ENCODE measurements at regions not wholly inside any gene's neighbourhood (a gene's known extent, or its start where the extent isn't known, plus 50 kb on each side); places are given as distances from the start of the nearest gene placed in this dataset.

- no peak for DNase-seq
Measured at GRCh38 chr14:83799233-83799632, 1730.7 kb upstream of the FLRT2 start.

- no peak for DNase-seq
Measured at GRCh38 chr14:83814896-83815295, 1715.0 kb upstream of the FLRT2 start.

GRCh38 chr14:83816761-83817160 is 1713.2 kb upstream of the FLRT2 start:
- DNase-seq, result no peak

- no peak for DNase-seq
Measured at GRCh38 chr14:83825843-83826242, 1704.1 kb upstream of the FLRT2 start.

GRCh38 chr14:83826838-83827237 is 1703.1 kb upstream of the FLRT2 start:
- no peak for DNase-seq

GRCh38 chr14:83827383-83827782 is 1702.6 kb upstream of the FLRT2 start:
- no peak for DNase-seq

- no peak for DNase-seq
Measured at GRCh38 chr14:83828406-83828805, 1701.5 kb upstream of the FLRT2 start.

GRCh38 chr14:83830316-83830715 is 1699.6 kb upstream of the FLRT2 start:
- DNase-seq, result no peak

GRCh38 chr14:83838226-83838625 is 1691.7 kb upstream of the FLRT2 start:
- DNase-seq, result no peak

- no peak for DNase-seq
Measured at GRCh38 chr14:83842547-83842946, 1687.4 kb upstream of the FLRT2 start.

- no peak for DNase-seq
Measured at GRCh38 chr14:83847102-83847501, 1682.8 kb upstream of the FLRT2 start.

- DNase-seq, result no peak
Measured at GRCh38 chr14:83850092-83850491, 1679.9 kb upstream of the FLRT2 start.

GRCh38 chr14:83856334-83856733 is 1673.6 kb upstream of the FLRT2 start:
- DNase-seq, result no peak

GRCh38 chr14:83860631-83861155 is 1669.3 kb upstream of the FLRT2 start:
- no peak for DNase-seq

- DNase-seq, result no peak
Measured at GRCh38 chr14:83863042-83863774, 1666.7 kb upstream of the FLRT2 start.

GRCh38 chr14:83864106-83864505 is 1665.8 kb upstream of the FLRT2 start:
- no peak for DNase-seq

- no peak for DNase-seq
Measured at GRCh38 chr14:83867566-83868225, 1662.2 kb upstream of the FLRT2 start.

- no peak for DNase-seq
Measured at GRCh38 chr14:83870546-83871270, 1659.2 kb upstream of the FLRT2 start.

- no peak for DNase-seq
Measured at GRCh38 chr14:83873669-83874068, 1656.3 kb upstream of the FLRT2 start.

- no peak for DNase-seq
Measured at GRCh38 chr14:83874662-83875061, 1655.3 kb upstream of the FLRT2 start.

- DNase-seq, result no peak
Measured at GRCh38 chr14:83883732-83884131, 1646.2 kb upstream of the FLRT2 start.

- DNase-seq, result no peak
Measured at GRCh38 chr14:83885837-83886293, 1644.1 kb upstream of the FLRT2 start.

- no peak for DNase-seq
Measured at GRCh38 chr14:83887866-83888265, 1642.1 kb upstream of the FLRT2 start.

GRCh38 chr14:83893447-83893846 is 1636.5 kb upstream of the FLRT2 start:
- no peak for DNase-seq

Measured in NCI-H510A treated with DMSO at 0.1 percent for 48 hours (cell line).